NCI-H226 (cell line): ENCODE measurements at regions not wholly inside any gene's neighbourhood (a gene's known extent, or its start where the extent isn't known, plus 50 kb on each side); places are given as distances from the start of the nearest gene placed in this dataset.

Source experiments
- DNase-seq: peaks from one replicate; pipeline ENCODE4 v3.0.0-alpha.2; 2015

DNA sequence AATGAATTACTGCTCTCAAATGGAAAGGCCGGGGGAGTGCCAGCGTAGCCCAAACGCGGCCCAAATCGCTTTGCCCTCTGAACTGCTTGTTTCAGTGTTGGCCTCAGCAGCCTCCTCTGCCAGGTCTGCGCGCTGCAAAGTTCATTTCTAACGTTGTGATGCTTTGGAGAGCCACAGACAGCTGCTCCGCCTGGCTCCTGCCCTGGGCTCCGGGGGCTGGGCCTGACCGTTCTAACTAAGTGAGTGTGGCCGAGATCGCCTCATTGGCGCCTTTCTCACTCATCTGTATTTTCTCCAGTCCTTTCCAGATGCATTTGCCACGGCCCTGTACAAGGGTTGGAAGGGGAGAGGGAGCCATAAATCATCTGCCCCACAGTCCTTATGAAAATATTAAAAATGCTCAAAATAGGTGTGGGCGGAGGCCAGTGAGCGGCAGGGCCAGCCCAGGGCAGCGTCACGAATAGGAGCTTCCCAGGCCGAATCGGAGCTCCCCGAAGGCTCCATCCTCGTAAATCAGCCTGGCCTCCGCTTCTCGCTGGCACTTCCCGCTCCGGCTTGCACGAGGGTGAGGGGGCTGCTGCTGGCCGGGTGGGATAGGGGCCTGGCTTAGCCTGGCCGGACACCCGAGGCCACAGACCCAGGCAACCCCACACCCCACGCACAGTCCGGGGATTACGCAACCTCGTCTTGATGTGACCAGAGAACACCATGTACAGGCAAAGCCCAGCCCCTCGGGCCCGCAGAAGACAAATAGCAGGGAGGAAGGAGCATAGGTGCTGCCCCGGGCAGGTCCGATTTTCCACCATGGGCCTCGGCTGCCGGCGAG lies 196.6 kb upstream of the DIO3 start:
- DNase-seq, result no peak

DNA sequence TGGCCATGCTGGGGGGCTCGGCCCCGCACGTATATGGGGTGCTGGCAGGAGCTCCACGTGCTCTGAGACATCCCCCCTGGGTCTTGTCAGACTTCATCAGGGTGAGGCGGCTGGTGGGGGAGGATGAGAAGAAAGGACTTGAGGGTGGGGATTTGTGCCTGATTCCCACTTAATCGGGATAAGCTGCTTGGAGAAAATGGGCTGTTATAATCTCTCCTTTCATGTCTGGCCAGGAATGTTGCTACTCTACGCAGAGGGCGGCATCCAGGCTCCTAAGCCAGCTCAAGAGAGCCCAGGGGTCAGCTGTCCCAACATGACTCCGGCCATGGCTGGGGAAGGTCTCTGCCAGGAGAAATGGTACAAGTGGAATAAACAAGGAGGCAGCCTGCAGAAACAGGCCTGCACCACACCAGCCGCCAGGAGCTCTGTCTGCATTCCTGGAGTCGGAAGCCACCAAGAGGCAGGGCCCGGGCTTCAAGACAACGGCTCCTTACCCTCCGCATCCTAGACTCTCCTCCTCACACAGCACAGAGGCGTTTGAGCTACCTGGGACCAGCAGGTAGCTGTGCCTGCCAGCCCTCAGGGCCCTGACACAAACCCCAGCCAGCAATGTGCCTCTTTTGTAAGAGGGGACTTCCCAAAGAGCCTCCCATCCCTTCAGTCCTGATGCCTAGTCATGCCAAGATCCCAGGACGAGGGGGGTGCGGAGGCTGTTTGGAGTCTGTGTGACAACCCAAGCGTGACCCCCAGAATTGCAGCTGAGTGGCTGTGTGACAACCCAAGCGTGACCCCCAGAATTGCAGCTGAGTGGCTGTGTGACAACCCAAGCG lies 195.8 kb upstream of the DIO3 start:
- DNase-seq, result no peak

DNA sequence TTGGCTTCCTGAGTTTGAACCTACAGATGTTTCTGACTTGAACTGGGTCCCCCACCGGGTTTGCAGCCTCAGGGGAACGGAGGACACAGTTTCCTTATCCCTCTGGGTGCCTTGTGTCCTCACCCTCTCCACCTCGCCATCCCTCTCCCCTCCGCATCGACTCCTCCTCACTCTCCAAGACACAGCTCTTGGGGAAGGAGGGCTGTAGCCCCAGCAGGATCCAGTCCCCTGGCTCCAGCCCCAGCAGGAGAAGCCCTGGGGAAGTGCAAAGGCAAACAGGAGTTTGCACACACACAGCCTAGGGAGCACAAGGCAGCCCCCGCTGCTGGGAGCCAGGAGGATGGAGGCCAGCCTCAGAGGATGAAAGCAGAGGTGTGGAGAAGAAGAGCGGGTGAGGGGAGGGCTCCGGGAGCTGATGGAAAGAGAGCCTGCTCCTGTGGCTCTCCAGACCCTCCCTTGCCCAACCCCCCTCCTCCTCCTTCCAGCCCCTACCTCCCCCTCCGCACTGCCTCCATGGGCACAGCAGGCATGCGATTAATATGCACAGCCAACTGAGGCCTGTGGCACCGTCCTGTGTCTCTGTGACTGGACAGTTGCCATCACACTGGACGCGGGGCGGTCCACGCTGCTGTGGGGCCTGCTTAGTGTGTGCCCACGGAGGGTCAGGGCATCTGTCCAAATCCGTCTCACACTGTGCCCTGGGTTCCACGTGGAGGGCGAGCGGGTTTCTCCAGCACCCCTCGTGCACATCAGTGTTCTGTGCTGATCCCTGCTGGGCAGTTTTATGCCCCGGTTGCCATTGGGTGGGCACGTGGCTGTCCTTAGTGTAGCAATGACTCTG lies 193.7 kb upstream of the DIO3 start:
- no peak for DNase-seq

DNA sequence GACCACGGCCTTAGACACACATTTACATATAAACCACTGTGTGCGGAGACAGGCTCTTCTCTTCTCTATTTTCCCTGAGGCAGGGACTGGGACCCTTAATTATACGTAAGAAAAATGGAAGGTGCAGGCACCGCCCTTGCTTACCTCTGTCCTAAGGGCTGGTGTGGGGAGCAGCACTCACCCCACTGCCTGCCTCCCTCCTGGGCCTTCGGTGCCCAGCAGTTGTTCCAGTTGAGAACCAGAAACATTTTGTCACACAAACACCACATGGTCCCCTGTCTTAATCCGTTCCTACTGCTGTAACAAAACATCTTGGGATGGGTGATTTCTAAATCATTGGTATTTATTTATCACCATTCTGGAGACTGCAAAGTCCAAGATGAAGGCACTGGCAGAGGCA lies 192.7 kb upstream of the DIO3 start:
- DNase-seq, result no peak

DNA sequence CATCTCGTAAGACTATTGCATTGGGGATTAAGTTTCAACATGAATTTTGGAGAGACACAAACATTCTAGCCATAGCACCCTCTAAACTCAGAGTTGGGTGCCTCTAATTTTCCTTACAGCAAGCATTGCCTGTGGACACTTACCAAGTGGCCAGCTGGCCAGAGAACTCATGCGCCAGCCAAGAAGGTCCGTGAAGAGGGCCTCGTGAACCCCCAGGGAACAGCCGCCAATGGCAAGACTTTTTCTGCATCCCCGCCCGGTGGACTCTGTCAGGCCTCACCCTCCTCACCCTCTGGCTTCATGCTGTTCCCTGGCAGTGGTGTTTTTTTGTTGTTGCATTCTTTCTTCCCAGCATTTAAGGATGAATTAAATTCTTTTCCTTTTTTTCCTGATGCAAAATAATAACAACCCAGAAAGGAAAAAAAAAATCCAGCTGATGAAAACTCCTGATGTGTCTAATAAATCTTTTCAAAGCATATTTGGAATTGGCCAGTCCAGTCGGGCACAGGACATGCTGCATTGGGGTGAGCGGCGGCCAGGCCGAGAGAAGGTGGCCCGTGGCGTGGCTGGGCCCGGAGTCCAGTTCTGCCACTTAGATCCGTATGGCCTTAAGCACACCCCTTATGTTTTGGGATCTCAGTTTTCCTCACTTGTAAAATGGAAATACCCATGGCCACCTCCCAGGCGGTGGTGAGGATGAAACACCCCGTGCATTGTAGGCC lies 191.9 kb upstream of the DIO3 start:
- DNase-seq, result no peak

DNA sequence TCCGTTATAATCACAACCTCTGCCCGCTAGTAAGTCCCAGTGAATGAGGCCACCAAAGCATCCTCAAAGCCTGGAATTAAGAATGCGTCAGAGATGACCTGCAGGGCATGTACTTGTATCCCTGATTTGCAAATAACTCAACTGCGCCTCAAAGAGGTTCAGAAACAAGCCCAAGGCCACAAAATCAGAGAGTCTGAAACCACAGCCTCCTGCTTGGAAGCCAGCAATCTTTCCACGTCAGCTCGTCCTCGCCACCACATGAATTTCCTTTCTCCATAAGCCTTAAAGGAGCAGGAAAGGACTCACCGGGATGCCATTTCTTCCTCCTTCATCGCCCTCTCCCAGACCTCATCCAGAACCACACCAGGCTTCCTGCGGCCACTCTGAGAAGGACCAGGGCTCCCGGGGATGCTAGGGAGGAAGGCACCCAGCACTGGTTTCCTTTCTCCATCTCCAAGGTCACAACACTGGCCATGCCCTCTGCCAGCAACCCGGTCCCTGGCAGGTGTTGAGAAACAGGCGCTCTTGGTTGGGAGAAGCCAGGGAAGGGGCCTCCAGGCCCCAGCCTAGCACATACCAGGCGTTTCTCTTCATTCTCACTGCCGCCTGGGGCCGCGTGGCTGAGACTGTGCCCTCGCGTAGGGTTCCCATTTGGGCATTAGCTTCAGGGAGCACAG lies 191.2 kb upstream of the DIO3 start:
- no peak for DNase-seq

DNA sequence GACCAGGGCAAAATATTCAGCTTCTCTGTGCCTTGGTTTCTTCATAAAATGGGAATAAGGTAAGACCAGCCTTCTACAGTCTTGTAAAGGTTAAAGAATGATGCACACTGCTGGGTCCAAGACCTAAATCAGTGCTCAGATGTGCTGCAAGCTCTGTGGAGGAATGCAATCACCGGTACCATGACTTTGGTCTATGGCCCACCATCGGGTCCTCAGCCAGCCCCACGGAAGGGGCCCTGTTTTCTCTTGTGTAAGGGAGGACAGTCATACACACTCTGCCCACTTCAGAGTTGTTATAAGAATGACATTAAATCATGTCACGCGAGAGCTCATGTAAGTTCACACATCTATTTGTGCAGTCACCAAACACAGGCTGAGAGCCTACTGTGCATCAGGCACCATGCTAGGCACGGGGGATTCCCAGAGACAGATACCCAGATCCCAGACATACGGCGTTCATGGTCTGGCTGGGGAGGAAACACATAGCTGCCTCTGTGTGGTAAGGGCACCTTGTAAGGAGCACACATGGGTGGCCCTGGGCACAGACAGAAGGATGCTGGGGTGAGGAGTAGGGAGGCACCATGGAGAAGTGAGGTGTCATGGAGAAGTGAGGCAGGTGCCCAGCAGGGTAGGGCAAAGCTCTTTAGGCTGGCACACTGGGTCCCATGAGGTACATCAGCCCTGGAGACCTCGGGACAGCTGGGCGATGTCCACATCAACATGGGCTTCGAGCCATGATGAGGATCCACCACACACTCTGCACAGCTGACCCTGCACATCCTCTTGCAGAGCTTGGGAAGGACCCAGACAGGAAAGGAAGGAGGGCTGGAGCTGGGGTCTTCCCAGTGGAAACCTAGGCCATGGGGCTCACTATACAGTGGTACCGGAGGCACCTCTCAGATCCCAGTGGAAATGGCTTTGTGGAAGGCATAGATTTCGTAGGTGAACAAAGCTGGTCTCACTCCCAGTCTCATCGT lies 190.4 kb upstream of the DIO3 start:
- no peak for DNase-seq

DNA sequence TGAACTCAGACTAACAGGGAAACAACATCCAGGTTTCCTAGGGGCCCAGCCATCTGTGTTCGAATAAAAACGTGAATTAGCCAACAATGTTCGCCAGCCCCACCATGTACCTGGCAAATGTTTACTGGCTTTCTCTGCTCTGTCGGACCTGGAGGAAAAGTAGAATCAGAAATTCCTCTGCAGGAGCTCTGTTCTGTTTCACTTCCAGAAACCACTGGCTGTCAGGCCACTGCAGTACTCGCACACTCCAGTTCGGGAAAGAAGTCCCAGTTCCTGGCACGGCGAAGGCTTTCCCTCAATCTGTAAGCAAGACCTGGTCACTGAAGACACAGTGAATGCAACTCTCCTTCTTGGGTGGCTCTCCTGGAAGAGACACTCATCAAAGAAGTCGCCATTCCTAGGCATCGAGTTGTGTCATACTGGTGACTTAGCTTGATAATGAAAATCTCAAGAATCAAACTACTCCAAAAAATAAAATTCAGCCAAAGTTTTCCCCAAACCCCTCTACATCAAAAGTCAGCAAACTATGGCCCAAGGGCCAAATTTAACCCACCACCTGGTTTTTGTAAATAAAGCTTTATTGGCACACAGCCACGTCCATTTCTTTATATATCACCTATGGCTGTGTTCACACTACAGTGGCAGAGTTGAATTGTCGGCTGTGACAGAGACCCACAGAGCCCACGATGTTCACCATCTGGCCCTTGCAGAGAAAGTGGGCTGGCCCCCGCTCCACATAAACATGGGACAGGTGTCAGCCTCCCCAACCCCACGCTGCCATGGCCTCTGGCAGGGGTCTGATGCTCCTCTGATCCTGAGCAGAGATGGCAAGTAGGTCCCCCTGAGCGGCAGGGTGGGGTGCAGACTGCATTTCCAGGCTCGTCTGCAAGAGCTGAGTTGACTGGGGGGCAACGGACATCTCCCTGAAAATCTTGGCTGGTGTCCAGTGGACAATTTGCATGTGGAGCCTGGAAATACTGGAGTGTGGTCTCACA lies 189.2 kb upstream of the DIO3 start:
- DNase-seq, result no peak

DNA sequence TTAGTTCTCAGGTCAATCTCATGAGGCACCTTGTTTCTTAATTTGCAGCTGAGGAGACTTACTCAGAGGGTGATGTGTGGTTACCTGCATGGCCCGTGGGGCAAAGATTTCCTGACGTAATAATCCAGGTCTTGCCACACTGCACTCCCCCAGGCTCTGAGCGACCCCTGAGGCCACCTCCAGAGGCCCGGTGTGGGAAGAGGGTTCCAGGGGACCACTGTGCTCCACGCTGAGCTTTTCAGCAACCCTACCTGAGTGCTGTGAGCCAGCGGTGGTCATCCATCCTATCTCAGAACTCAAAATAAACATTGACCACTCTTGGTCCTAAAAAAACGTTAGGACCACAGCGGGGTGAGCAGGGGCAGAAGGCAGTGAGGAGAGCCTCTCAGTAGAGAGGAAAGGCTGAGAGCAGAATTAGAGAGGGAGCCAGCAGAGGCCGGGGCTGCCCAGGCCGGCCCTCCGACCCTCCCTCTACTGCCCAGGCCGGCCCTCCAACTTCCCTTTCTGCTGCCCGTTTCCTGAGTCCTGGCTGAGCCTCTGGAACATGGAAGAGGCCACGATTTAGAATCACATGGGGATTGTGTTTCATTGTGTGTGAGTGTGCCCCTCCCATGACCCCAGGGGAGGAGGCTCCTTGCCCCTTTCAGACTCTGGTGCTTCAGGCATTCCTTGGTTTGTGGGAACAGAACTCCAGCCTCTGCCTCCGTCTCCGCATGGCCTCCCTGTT lies 188.2 kb upstream of the DIO3 start:
- no peak for DNase-seq

DNA sequence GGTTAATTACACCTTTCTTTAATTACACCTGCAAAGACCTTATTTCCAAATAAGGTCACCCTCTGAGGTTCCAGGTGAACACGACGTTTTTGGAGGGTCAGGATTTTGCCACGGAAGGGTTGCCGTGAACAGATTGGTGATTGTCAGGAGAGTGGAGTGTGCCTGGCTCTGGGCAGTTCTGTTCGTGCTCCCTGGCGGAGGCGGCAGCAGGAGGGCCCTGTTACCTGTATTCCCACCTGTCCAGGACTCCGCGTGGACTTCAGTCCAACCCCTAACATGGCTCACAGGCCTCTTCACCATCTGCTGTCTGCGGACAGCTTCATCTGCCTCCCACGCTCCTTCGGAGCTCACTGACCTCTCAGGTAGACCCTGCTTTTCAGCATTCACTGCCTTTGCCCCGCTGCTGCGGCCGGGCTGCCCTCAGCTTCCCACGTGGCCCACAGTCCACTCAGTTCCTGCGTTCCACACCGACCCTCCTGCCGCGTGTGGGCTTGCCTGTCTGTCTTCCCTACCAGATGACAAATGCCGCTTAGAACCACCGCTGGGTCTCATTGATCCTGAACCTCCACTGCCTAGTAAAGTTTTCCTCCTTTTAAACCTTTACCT lies 187.5 kb upstream of the DIO3 start:
- no peak for DNase-seq

DNA sequence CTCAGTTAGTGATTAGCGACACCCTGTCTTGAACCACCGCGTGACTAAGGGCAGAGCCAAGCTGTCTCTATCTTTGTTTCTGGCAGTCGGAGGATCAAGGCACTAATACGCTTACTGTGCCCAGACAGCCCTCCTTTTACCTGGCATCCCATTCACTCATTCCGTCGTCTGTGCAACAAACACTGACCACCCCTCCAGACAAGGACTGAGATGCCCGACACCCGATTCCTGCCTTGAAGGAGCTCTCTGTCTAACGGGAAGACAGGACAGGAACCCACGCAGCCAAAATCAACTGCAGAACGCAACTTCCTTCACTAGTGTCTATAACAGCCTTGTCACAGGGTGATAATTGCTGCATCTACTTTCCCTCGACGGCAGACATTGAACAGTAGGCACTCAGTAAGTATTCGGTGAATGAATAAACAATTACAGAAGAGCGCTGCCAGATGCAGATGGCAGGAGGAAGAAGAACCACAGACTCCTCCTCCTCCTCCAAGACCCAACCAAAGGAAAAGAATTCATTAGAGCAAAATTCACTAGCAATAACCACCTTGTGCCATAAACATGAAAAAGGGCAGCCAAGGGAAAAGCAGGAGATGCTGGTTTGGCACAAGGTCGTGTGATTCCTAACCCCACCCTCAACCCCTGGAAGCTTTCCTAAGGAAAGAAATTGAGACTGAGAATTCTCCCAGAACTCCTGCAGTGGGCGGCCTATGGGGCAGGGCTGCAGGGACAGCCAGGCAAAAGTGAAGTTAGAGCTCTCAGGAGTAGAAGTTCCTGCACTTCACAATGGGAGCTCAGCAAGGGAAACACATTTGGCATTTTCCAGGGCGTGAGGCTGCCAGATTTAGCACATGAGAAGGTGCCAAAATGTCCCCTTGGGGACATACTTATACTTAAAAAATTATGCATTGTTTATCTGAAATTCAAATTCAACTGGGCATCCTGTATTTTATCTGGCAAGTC lies 186.6 kb upstream of the DIO3 start:
- no peak for DNase-seq

DNA sequence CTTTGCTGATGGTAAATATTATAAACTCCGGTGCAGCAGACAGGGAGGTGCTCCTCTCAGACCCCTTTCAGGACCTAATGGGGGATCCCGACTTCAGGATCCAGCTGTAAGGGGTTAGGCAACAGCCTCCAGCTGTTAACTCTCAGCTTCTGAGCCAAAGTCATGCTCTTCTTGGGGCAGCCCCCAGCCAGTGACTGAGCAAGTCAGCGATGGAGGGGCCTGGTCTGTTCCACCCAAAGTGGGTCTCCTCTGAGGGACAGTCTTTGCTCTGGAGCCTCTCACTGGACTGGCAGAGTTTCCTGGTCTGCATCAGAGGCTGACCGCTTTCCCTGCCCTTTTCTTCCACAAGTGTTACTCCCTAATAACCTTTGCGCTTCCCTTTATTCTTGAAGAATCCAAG lies 184.2 kb upstream of the DIO3 start:
- DNase-seq, result no peak

DNA sequence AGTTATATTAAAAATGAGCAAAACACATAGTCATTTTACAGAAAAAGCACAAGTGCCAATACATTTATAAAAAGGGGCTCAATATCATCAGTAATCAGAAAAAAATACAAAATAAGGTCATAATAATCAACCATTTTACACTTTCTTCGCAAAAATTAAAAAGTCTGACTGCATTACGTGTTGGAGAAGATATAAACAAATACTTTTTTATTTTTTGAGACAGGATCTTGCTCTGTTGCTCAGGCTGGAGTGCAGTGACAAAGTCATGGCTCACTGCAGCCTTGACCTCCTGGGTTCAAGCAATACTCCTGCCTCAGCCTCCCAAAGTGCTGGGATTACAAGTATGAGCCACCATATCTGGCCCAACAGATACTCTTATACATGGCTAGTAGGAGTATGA lies 181.5 kb upstream of the DIO3 start:
- DNase-seq, result no peak

DNA sequence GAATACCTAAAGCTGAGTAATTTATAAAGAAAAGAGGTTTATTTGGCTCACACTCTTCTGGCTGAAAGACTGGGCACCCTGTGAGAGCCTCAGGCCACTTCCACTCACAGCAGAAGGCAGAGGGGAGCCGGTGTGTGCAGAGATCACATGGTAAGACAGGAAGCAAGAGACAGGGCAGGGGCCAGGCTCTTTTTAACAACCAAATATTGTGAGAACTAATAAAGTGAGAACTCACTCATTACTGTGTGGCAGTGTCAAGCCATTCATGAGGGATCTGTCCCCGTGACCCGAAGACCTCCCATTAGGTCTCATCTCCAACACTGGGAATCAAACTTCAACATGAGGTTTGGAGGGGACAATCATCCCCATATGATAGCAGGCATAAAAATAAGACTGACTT lies 180.8 kb upstream of the DIO3 start:
- DNase-seq, result no peak

DNA sequence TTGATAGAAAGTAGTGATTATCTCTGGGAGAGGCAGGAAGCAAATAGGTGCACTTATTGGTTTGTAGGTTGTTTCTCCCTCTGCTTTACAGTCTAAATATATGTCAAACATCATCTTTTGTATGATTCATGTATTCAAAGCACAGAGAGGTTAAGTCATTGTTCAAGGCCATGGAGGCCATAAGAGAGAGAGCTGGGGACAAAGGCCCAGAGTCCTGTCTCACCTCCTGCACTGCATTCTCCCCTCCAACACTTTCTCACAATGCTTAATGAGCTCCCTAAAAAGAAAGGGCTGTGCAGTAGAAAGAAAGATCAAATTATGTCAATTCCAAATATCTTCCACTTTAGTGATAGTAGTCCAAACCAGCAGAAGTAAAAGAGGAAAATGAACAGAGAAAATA lies 180.4 kb upstream of the DIO3 start:
- DNase-seq, result no peak

DNA sequence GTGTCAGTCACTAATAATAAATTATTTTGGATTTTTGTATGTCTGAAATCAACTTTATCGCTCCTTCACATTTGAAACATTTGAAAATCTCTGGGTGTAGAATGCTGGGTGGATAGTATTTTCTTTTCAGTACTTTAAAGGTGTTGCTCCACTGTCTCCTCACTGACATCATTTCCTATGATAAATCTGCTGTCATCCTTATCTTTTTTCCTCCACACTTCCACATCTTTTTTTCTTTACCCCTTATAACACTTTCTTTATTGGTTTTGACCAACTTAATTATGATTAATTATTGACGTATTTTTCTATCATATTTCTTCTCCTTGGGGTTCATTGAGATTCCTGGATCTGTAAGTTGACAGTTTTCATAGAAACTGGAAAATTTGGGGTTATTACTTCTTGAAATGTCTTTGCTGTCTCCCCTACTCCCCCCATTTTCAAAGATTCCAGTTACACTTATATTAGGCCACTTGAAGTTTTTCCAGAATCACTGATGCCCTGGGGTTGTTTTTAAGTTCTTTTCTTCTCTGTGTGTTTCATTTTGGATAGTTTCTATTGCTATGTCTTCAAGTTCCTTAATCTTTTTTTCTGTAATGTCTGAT lies 177.5 kb upstream of the DIO3 start:
- no peak for DNase-seq

DNA sequence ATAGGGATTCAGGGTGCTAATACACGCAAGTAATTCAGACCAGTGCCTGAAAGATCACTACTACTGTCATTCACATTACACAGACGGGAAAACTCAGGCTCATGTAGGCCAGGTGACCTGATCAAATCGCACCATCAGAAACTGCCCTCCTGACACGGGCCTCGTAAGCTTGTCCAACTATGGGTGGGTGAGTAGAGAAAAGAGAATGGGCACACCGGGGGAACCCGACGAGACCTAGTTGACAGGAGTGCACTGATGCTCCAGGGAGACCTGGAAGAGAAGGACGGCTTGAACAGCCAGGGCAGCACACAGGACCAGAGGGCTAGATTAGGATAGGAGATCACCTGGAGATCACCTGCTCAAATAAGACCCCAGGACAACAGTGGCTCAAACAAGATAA lies 166.9 kb upstream of the DIO3 start:
- no peak for DNase-seq
